HFFc6 (cell line): ENCODE measurements at regions not wholly inside any gene's neighbourhood (a gene's known extent, or its start where the extent isn't known, plus 50 kb on each side); places are given as distances from the start of the nearest gene placed in this dataset.

Experiments used
- DNase-seq: peaks from one replicate; pipeline ENCODE4 v3.0.0-alpha.2; 2018
- H3K27ac Mint-ChIP-seq: 2 replicates; pipeline ENCODE4 v1.8.0; 2020; ENCODE audit warnings: mild to moderate bottlenecking, mixed read lengths
- H3K27me3 Mint-ChIP-seq: 2 replicates; pipeline ENCODE4 v1.8.0; 2021; ENCODE audit warnings: mild to moderate bottlenecking, moderate library complexity, mixed read lengths; ENCODE audit not compliant: insufficient read depth
- H3K36me3 Mint-ChIP-seq: 2 replicates; pipeline ENCODE4 v1.8.0; 2021; ENCODE audit warnings: low read depth, mixed read lengths
- H3K4me1 Mint-ChIP-seq: 2 replicates; pipeline ENCODE4 v1.8.0; 2020; ENCODE audit warnings: low read depth, mixed read lengths
- H3K4me3 Mint-ChIP-seq: 2 replicates; pipeline ENCODE4 v1.8.0; 2020; ENCODE audit warnings: mild to moderate bottlenecking, moderate library complexity, mixed read lengths
- H3K9me3 Mint-ChIP-seq: 2 replicates; pipeline ENCODE4 v1.8.0; 2020; ENCODE audit warnings: mild to moderate bottlenecking, mixed read lengths
- TF ChIP-seq, protein P1 (sequence below): fragments of 200-600 bp; sonication (generic); IDR thresholded peaks from 2 replicates; pipeline ENCODE4 v1.5.0; 2021; ENCODE audit warnings: antibody characterized with exemption, mild to moderate bottlenecking

DNA sequence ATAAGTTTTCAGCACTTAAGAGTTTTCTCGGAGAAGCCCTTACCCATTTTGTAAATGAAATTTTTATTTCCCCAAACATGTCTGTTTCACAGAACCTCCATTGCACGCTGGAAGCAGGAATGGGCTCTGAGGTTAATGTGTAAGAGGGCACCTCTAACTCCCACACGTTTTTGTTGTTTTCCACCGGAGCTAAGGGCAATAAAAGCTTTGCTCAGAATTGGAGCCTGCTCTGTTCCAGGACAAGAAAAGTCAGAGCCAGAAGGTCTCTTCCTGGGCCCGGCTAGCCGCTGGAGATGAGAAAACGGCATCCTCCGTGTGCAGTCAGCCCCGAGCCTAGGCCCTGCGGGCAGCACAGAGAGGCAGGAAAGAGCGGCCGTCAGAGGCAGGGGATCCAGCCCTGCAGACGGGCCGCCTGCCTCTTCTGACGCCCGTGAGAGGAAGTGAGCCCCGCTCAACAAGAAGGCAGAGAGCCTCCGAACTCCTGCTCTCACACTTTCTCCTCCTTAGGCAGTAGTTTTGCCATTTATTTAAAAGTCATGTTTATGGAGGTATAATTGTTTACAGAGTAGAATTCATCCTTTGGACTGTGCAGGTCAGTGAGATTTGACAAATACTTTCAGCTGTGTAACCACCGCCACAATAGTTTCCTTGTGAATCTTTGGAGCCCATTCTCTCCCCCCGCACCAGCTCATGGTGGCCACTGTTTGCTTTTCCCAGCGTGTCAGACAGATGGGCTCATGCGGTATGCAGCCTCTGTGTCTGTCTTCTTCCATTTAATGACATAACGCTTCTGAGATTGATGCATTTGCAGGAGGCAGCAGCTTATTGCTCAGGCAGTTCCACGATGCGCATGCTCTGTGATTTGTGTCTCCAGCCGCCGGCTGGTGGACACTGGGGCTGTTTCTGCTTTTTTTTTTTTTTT, 117.3 kb downstream of the GALR1 start:
- Mint-ChIP-seq H3K9me3 (peaks cover 54% of the 10 kb centered on the region), H3K27ac (no peak overlapping the region), H3K4me1 (no peaks in the 10 kb centered on the region), H3K36me3 (no peaks in the 10 kb centered on the region; the same call in 1 of the 2 replicates), H3K4me3 (0 out of 2 replicates have a peak overlapping the region, but pooled peaks have one; percentile 11), H3K27me3 (no peaks in the 10 kb centered on the region)
- TF ChIP-seq, protein P1, sequence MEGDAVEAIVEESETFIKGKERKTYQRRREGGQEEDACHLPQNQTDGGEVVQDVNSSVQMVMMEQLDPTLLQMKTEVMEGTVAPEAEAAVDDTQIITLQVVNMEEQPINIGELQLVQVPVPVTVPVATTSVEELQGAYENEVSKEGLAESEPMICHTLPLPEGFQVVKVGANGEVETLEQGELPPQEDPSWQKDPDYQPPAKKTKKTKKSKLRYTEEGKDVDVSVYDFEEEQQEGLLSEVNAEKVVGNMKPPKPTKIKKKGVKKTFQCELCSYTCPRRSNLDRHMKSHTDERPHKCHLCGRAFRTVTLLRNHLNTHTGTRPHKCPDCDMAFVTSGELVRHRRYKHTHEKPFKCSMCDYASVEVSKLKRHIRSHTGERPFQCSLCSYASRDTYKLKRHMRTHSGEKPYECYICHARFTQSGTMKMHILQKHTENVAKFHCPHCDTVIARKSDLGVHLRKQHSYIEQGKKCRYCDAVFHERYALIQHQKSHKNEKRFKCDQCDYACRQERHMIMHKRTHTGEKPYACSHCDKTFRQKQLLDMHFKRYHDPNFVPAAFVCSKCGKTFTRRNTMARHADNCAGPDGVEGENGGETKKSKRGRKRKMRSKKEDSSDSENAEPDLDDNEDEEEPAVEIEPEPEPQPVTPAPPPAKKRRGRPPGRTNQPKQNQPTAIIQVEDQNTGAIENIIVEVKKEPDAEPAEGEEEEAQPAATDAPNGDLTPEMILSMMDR, result no peak
- DNase-seq, result no peak

- no peak overlapping the region for H3K4me3 Mint-ChIP-seq
- no peaks in the 10 kb centered on the region for H3K4me1 Mint-ChIP-seq
- no peak overlapping the region for H3K27ac Mint-ChIP-seq
- DNase-seq, result no peak
- no peaks in the 10 kb centered on the region for H3K27me3 Mint-ChIP-seq
- TF ChIP-seq, protein P1, result no peak
- peaks cover 3% of the 10 kb centered on the region; the same call in 1 of the 2 replicates for H3K36me3 Mint-ChIP-seq
- H3K9me3 Mint-ChIP-seq, result peaks cover 46% of the 10 kb centered on the region
These were observed 120.0 kb downstream of the GALR1 start for GRCh38 chr18:77369644-77370043.

DNA sequence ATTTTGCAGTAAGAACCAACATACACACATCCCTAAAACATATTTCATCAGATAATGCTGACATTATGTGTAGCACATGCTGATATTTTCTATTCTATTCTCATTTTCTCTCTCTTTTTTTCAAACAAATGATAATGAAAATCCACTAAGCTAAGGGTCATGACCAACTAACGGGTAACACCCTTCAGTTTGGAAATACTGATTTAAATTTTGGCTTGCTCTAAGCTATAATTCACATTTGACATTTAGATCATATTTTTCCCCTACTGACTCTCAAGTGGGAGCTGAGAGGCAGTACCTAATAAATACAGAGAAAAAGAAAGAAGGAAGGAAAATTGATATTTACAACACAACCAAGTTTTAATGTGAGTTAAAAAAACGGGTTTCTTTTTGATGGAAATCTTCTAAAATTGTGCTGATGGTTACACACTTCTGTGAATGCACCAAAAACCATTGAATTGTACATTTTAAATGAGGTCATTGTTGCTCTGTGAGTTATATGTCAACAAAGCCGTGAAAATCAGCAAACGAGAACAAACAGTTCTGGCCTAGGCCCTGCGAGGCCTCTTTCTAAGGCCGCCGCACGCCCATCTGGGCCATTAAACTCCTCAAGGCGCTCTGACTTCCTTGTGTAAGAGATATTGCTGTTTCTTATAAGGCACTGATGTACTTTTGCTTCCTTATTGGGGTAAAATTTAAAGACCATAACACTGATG, 124.2 kb downstream of the GALR1 start:
- Mint-ChIP-seq H3K4me3 (no peak overlapping the region), H3K9me3 (peaks cover 51% of the 10 kb centered on the region), H3K4me1 (no peaks in the 10 kb centered on the region), H3K27ac (no peak overlapping the region), H3K27me3 (peaks cover 2% of the 10 kb centered on the region; the same call in 1 of the 2 replicates), H3K36me3 (0 out of 2 replicates have a peak, but pooled peaks cover 3% of the 10 kb centered on the region)
- DNase-seq, result no peak
- TF ChIP-seq, protein P1, result no peak

DNA sequence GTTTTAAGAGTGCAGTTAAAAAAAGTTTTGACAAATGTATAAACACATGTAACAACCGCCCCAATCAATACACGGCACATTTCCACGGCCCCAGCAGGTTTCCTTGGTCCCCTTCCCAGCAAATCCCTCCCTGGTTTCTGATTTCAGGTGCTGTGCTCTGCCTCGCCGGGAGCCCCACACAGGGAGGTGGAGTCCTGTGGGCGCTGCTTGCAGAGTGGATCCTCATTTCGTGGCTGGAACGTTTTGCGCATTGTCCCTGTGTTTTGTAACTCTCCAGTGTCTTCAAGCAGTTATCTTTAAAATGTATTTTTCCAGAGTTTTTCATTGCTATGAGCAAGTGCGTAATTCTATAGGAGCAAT, 124.8 kb downstream of the GALR1 start:
- no peak for DNase-seq
- 0 out of 2 replicates have a peak, but pooled peaks cover 3% of the 10 kb centered on the region for H3K36me3 Mint-ChIP-seq
- H3K27me3 Mint-ChIP-seq, result peaks cover 2% of the 10 kb centered on the region; the same call in 1 of the 2 replicates
- TF ChIP-seq, protein P1, result no peak
- no peak overlapping the region for H3K27ac Mint-ChIP-seq
- H3K4me1 Mint-ChIP-seq, result no peaks in the 10 kb centered on the region
- peaks cover 51% of the 10 kb centered on the region for H3K9me3 Mint-ChIP-seq
- no peak overlapping the region for H3K4me3 Mint-ChIP-seq

DNA sequence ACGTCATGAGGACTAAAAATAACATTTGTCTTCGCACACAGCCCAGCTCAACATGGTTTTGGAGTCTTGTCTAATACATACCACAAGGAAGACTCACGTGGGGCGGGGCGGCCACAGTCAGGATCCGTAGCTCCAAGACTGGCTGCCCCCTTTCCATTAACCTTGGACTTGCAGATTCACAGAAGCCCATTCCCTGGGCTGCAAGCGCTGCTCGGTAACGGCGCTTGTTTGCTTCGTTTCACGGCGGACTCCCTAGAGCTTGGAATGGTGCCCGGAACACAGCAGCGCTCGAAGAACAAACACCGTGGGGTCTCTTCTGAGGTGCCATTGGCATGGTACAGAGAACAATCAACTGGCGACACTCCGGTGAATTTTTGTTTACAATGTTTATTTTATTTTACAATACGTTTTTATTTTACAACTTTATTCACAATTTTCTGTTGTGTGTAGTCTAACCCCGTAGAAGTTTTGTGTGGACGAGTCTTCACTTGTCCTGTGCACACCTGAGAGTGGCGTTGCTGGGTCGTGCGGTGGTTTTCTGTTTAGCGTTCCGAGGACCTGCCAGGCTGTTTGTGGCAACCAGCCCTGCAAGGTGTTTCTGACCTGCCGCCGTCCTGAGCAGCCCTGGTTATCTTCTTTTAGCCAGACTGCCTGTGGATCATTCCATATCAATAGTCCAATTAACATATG, 126.5 kb downstream of the GALR1 start:
- TF ChIP-seq, protein P1, result no peak

More for the DNA sequence above, 126.5 kb downstream of the GALR1 start:
- Mint-ChIP-seq H3K36me3 (peaks cover 3% of the 10 kb centered on the region; the same call in 1 of the 2 replicates), H3K4me1 (no peaks in the 10 kb centered on the region), H3K27me3 (peaks cover 2% of the 10 kb centered on the region; the same call in 1 of the 2 replicates), H3K9me3 (peaks cover 56% of the 10 kb centered on the region), H3K4me3 (no peak overlapping the region), H3K27ac (no peak overlapping the region)
- DNase-seq, result no peak
